ENCODE measurements at regions not wholly inside any gene's neighbourhood (a gene's known extent, or its start where the extent isn't known, plus 50 kb on each side); places are given as distances from the start of the nearest gene placed in this dataset.
"Not testable (repeated sequence)": the region's sequence is repeated elsewhere in the genome, so short reads cannot be mapped to it uniquely, and the experiment has no call there.

- DNase-seq (ENCODE audit: low read depth) = not testable (repeated sequence)
Measured at GRCh38 chr5:174510782-174511453, 213.5 kb upstream of the MSX2 start.

GRCh38 chr5:174511714-174512253, 212.6 kb upstream of the MSX2 start:
- no peak for DNase-seq (ENCODE audit: low read depth)

- no peak for DNase-seq (ENCODE audit: low read depth)
Measured at GRCh38 chr5:174514325-174514724, 210.1 kb upstream of the MSX2 start.

- DNase-seq (ENCODE audit: low read depth) = no peak
Measured at GRCh38 chr5:174514983-174515394, 209.4 kb upstream of the MSX2 start.

GRCh38 chr5:174516741-174517140, 207.6 kb upstream of the MSX2 start:
- no peak for DNase-seq (ENCODE audit: low read depth)

GRCh38 chr5:174518512-174518911, 205.9 kb upstream of the MSX2 start:
- DNase-seq (ENCODE audit: low read depth) = no peak

GRCh38 chr5:174520420-174521396, 203.7 kb upstream of the MSX2 start:
- DNase-seq (ENCODE audit: low read depth) = no peak

- no peak for DNase-seq (ENCODE audit: low read depth)
Measured at GRCh38 chr5:174521449-174521848, 202.9 kb upstream of the MSX2 start.

GRCh38 chr5:174522480-174523260, 201.7 kb upstream of the MSX2 start:
- no peak for DNase-seq (ENCODE audit: low read depth)

GRCh38 chr5:174523311-174524071, 200.9 kb upstream of the MSX2 start:
- DNase-seq (ENCODE audit: low read depth) = no peak

- DNase-seq (ENCODE audit: low read depth) = no peak
Measured at GRCh38 chr5:174524351-174524750, 200.0 kb upstream of the MSX2 start.

GRCh38 chr5:174526177-174526576, 198.2 kb upstream of the MSX2 start:
- DNase-seq (ENCODE audit: low read depth) = no peak

- DNase-seq (ENCODE audit: low read depth) = no peak
Measured at GRCh38 chr5:174527916-174528540, 196.4 kb upstream of the MSX2 start.

- DNase-seq (ENCODE audit: low read depth) = no peak
Measured at GRCh38 chr5:174528821-174529544, 195.4 kb upstream of the MSX2 start.

- DNase-seq (ENCODE audit: low read depth) = no peak
Measured at GRCh38 chr5:174529925-174530681, 194.3 kb upstream of the MSX2 start.

GRCh38 chr5:174531782-174532191, 192.6 kb upstream of the MSX2 start:
- DNase-seq (ENCODE audit: low read depth) = no peak

- DNase-seq (ENCODE audit: low read depth) = peak; percentile 53
Measured at GRCh38 chr5:174532455-174533453, 191.6 kb upstream of the MSX2 start.

Measured in myocyte (in vitro differentiated cells).